HEK293T (cell line): ENCODE measurements at regions not wholly inside any gene's neighbourhood (a gene's known extent, or its start where the extent isn't known, plus 50 kb on each side); places are given as distances from the start of the nearest gene placed in this dataset.

ENCODE experiments used
- ARNT ChIP-seq: fragments of 450-650 bp; IDR thresholded peaks from 2 replicates; pipeline ENCODE4 v1.6.1; 2017; ENCODE audit warnings: mild to moderate bottlenecking
- BHLHE40 ChIP-seq: fragments of 450-650 bp; IDR thresholded peaks from 2 replicates; pipeline ENCODE4 v1.6.1; 2016; ENCODE audit warnings: mild to moderate bottlenecking, moderate library complexity, borderline replicate concordance
- ELF4 ChIP-seq: fragments of 450-650 bp; IDR thresholded peaks from 2 replicates; pipeline ENCODE4 v1.6.1; 2017; ENCODE audit warnings: antibody characterized with exemption
- FOXA1 ChIP-seq: fragments of 450-650 bp; IDR thresholded peaks from 2 replicates; pipeline ENCODE4 v1.6.1; 2016; ENCODE audit warnings: mild to moderate bottlenecking
- FOXK2 ChIP-seq: fragments of 450-650 bp; IDR thresholded peaks from 2 replicates; pipeline ENCODE4 v1.6.1; 2016; ENCODE audit warnings: mild to moderate bottlenecking
- FOXM1 ChIP-seq: fragments of 450-650 bp; IDR thresholded peaks from 2 replicates; pipeline ENCODE4 v1.6.1; 2017; ENCODE audit warnings: mild to moderate bottlenecking, borderline replicate concordance
- HDGF ChIP-seq: fragments of 450-650 bp; IDR thresholded peaks from 2 replicates; pipeline ENCODE4 v1.6.1; 2017; ENCODE audit warnings: antibody characterized with exemption, borderline replicate concordance
- L3MBTL2 ChIP-seq: fragments of 450-650 bp; conservative IDR thresholded peaks from 2 replicates; pipeline ENCODE4 v1.6.1; 2016; ENCODE audit warnings: mild to moderate bottlenecking
- LEF1 ChIP-seq: fragments of 450-650 bp; IDR thresholded peaks from 2 replicates; pipeline ENCODE4 v1.6.1; 2017; ENCODE audit warnings: mild to moderate bottlenecking, borderline replicate concordance
- NFRKB ChIP-seq: fragments of 450-650 bp; IDR thresholded peaks from 2 replicates; pipeline ENCODE4 v1.6.1; 2016; ENCODE audit warnings: mild to moderate bottlenecking, moderate library complexity
- SP1 ChIP-seq: fragments of 450-650 bp; IDR thresholded peaks from 2 replicates; pipeline ENCODE4 v1.6.1; 2017
- SUZ12 ChIP-seq: fragments of 450-650 bp; IDR thresholded peaks from 2 replicates; pipeline ENCODE4 v1.6.1; 2016; ENCODE audit warnings: mild to moderate bottlenecking
- TARDBP ChIP-seq: fragments of 450-650 bp; IDR thresholded peaks from 2 replicates; pipeline ENCODE4 v1.6.1; 2016
- ZNF384 ChIP-seq: fragments of 450-650 bp; IDR thresholded peaks from 2 replicates; pipeline ENCODE4 v1.6.1; 2016

GRCh38 chr3:39568508-39568907, 101.0 kb downstream of the MOBP start:
- no peak for TF ChIP-seq SUZ12
- TF ChIP-seq ELF4 = no peak
- TF ChIP-seq ZNF384 = no peak
- TF ChIP-seq BHLHE40 = no peak
- no peak for TF ChIP-seq HDGF
- TF ChIP-seq FOXK2 = no peak
- no peak for TF ChIP-seq NFRKB
- TF ChIP-seq FOXM1 = no peak
- no peak for TF ChIP-seq SP1
- no peak for TF ChIP-seq LEF1
- no peak for TF ChIP-seq L3MBTL2
- no peak for TF ChIP-seq FOXA1
- no peak for TF ChIP-seq ARNT
- TF ChIP-seq TARDBP = no peak
